ENCODE measurements at regions not wholly inside any gene's neighbourhood (a gene's known extent, or its start where the extent isn't known, plus 50 kb on each side); places are given as distances from the start of the nearest gene placed in this dataset.

GRCh38 chr4:8759987-8760386 lies 111.7 kb downstream of the HMX1 start:
- no peak for TF ChIP-seq CSDC2 (CRISPR knock-in tag; IDR thresholded peaks at IDR 0.05)
- no peak for TF ChIP-seq ZFP30 (CRISPR knock-in tag; IDR thresholded peaks at IDR 0.05)
- ATAC-seq = no peak

- no peak for ATAC-seq
- no peak for TF ChIP-seq ESRRG (CRISPR knock-in tag; IDR thresholded peaks at IDR 0.05)
- TF ChIP-seq CREB5 (CRISPR knock-in tag; IDR thresholded peaks at IDR 0.05; ENCODE audit: low read depth) = no peak
- TF ChIP-seq PPARA (CRISPR knock-in tag; IDR thresholded peaks at IDR 0.05; ENCODE audit: borderline replicate concordance) = no peak
- no peak for TF ChIP-seq ZC3H10 (CRISPR knock-in tag; IDR thresholded peaks at IDR 0.05)
- no peak for TF ChIP-seq TCF4 (CRISPR knock-in tag; IDR thresholded peaks at IDR 0.05; ENCODE audit: borderline replicate concordance)
- no peak for TF ChIP-seq ARNTL (CRISPR knock-in tag; IDR thresholded peaks at IDR 0.05; ENCODE audit: borderline replicate concordance, low read depth)
- no peak for TF ChIP-seq OSR1 (CRISPR knock-in tag; IDR thresholded peaks at IDR 0.05)
- TF ChIP-seq ZNF565 (CRISPR knock-in tag; conservative IDR thresholded peaks at IDR 0.05; ENCODE audit: low read depth) = no peak
- no peak for TF ChIP-seq TOX (CRISPR knock-in tag; IDR thresholded peaks at IDR 0.05; ENCODE audit: borderline replicate concordance)
- TF ChIP-seq RARB (CRISPR knock-in tag; IDR thresholded peaks at IDR 0.05) = no peak
- TF ChIP-seq CSRNP3 (CRISPR knock-in tag; IDR thresholded peaks at IDR 0.05) = no peak
- TF ChIP-seq ZFP30 (CRISPR knock-in tag; IDR thresholded peaks at IDR 0.05) = no peak
- no peak for TF ChIP-seq SNAI2 (CRISPR knock-in tag; IDR thresholded peaks at IDR 0.05)
Observed at GRCh38 chr4:8756816-8757215, 114.8 kb downstream of the HMX1 start.

GRCh38 chr4:8754634-8755589 lies 116.7 kb downstream of the HMX1 start:
- no peak for ATAC-seq
- TF ChIP-seq CSDC2 (CRISPR knock-in tag; IDR thresholded peaks at IDR 0.05) (no peak), ESRRG (CRISPR knock-in tag; IDR thresholded peaks at IDR 0.05) (no peak), BACH2 (CRISPR knock-in tag; IDR thresholded peaks at IDR 0.05; ENCODE audit: borderline replicate concordance) (no peak), GLIS3 (CRISPR knock-in tag; IDR thresholded peaks at IDR 0.05) (no peak), ZNF70 (CRISPR knock-in tag; IDR thresholded peaks at IDR 0.05) (no peak), ZC3H10 (CRISPR knock-in tag; IDR thresholded peaks at IDR 0.05) (no peak), SNAI2 (CRISPR knock-in tag; IDR thresholded peaks at IDR 0.05) (no peak), OSR1 (CRISPR knock-in tag; IDR thresholded peaks at IDR 0.05) (no peak), CREB5 (CRISPR knock-in tag; IDR thresholded peaks at IDR 0.05; ENCODE audit: low read depth) (no peak), PPARA (CRISPR knock-in tag; IDR thresholded peaks at IDR 0.05; ENCODE audit: borderline replicate concordance) (no peak), ZFP30 (CRISPR knock-in tag; IDR thresholded peaks at IDR 0.05) (no peak), POU6F1 (CRISPR knock-in tag; IDR thresholded peaks at IDR 0.05; ENCODE audit: borderline replicate concordance, low read depth) (no peak), TSHZ2 (CRISPR knock-in tag; IDR thresholded peaks at IDR 0.05) (no peak), ARNTL (CRISPR knock-in tag; IDR thresholded peaks at IDR 0.05; ENCODE audit: borderline replicate concordance, low read depth) (no peak), RARB (CRISPR knock-in tag; IDR thresholded peaks at IDR 0.05) (no peak), TCF4 (CRISPR knock-in tag; IDR thresholded peaks at IDR 0.05; ENCODE audit: borderline replicate concordance) (no peak), TOX (CRISPR knock-in tag; IDR thresholded peaks at IDR 0.05; ENCODE audit: borderline replicate concordance) (no peak), ZNF8 (CRISPR knock-in tag; IDR thresholded peaks at IDR 0.05) (no peak)
